Natural killer cell (primary cell): ENCODE measurements at regions not wholly inside any gene's neighbourhood (a gene's known extent, or its start where the extent isn't known, plus 50 kb on each side); places are given as distances from the start of the nearest gene placed in this dataset.
A peak's percentile ranks its signal among the peaks of the same experiment; 100 is the strongest.

Experiments used
- ATAC-seq, 3 donors: fragments of 150-1000 bp in 2 of 3; fragments of 200-7000 bp in 1 of 3; cut with Tn5 transposase; 1 replicate in 1 of 3; 2 replicates in 2 of 3; pipeline ENCODE4 v1.10.0; 2021; ENCODE audit warnings: mild to moderate bottlenecking in 2 of 3, moderate library complexity in 2 of 3
- DNase-seq, 2 donors: peaks; one replicate each; pipeline versions ENCODE4 v3.0.0 to v3.0.0-alpha.2; 2013 to 2021; ENCODE audit warnings: mixed read lengths in 1 of 2
- H3K27ac ChIP-seq: one replicate; pipeline ENCODE4 v1.5.1; 2013; ENCODE audit warnings: mild to moderate bottlenecking, low read length
- H3K27me3 ChIP-seq: one replicate; pipeline ENCODE4 v1.6.1; 2013; ENCODE audit warnings: low read length; ENCODE audit not compliant: control insufficient read depth, insufficient read depth
- H3K36me3 ChIP-seq: one replicate; pipeline ENCODE4 v1.6.1; 2013; ENCODE audit warnings: low read length; ENCODE audit not compliant: control insufficient read depth, insufficient read depth
- H3K4me1 ChIP-seq: one replicate; pipeline ENCODE4 v1.6.1; 2013; ENCODE audit warnings: low read length; ENCODE audit not compliant: control insufficient read depth, insufficient read depth
- H3K4me3 ChIP-seq: one replicate; pipeline ENCODE4 v1.5.1; 2013; ENCODE audit warnings: low read length
- H3K9me3 ChIP-seq: one replicate; pipeline ENCODE4 v1.6.1; 2013; ENCODE audit warnings: low read length; ENCODE audit not compliant: control insufficient read depth, insufficient read depth
- H3K27ac Mint-ChIP-seq, 2 donors: one replicate each; pipeline ENCODE4 v1.8.0; 2022; ENCODE audit warnings: mild to moderate bottlenecking in 2 of 2, mixed read lengths in 2 of 2, moderate library complexity in 1 of 2
- H3K27me3 Mint-ChIP-seq, 2 donors: one replicate each; pipeline ENCODE4 v1.8.0; 2022; ENCODE audit warnings: low read depth in 2 of 2, mixed read lengths in 2 of 2
- H3K36me3 Mint-ChIP-seq: one replicate; pipeline ENCODE4 v1.8.0; 2022; ENCODE audit warnings: mixed read lengths
- H3K4me1 Mint-ChIP-seq, 2 donors: one replicate each; pipeline ENCODE4 v1.8.0; 2022; ENCODE audit warnings: mixed read lengths in 2 of 2
- H3K4me3 Mint-ChIP-seq: one replicate; pipeline ENCODE4 v1.8.0; 2022; ENCODE audit warnings: mild to moderate bottlenecking, moderate library complexity, mixed read lengths
- H3K9me3 Mint-ChIP-seq, 2 donors: one replicate each; pipeline ENCODE4 v1.8.0; 2022; ENCODE audit warnings: mixed read lengths in 2 of 2
- WGBS: methylation state at CpG from one replicate; pipeline ENCODE4 v1.1.7; 2013; ENCODE audit warnings: missing lambda C conversion rate; ENCODE audit not compliant: insufficient coverage; 5-methylcytosine and 5-hydroxymethylcytosine counted together
- intact Hi-C: fragments of 100-400 bp; cut with micrococcal nuclease; formaldehyde crosslinking; loops from one replicate; pipeline ENCODE4 v1.14.2; 2022
- TF ChIP-seq, protein P1 (sequence below): fragments of 200-600 bp; IDR thresholded peaks from one replicate; pipeline ENCODE4 v1.8.0; 2022; ENCODE audit warnings: antibody characterized with exemption

DNA sequence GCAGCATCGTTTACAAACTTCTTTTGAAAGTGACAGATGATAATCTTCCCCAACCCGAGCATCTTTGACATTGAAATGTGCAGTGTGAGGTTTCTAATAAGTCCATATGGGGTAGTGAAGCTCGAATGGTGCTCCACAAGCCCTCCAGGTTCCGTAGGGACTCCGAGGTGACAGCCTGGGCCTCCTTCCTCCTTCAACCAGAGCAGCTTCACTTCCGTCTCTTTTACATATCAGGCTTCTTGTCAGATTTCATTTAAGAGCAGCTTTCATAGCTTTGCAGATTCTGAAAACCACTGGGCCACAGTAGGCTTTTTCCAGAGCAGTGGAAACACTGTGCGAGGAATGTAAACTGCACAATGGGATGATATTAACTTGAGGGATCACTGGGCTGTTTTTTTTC lies 103.6 kb upstream of the CPM start:
- DNase-seq = no peak
- Mint-ChIP-seq H3K4me3 (no peak overlapping the region), H3K36me3 (no peaks in the 10 kb centered on the region), H3K4me1 (no peaks in the 10 kb centered on the region), H3K27ac (no peak overlapping the region), H3K9me3 (no peaks in the 10 kb centered on the region), H3K27me3 (peaks cover 8 to 14% of the 10 kb centered on the region in 2 donors)
- no peak overlapping the region for H3K27ac ChIP-seq
- intact Hi-C loops = no loop called here
- H3K36me3 ChIP-seq = no peaks in the 10 kb centered on the region
- 84% methylated on average over 7 of the region's 7 CpGs for WGBS
- TF ChIP-seq, protein P1, sequence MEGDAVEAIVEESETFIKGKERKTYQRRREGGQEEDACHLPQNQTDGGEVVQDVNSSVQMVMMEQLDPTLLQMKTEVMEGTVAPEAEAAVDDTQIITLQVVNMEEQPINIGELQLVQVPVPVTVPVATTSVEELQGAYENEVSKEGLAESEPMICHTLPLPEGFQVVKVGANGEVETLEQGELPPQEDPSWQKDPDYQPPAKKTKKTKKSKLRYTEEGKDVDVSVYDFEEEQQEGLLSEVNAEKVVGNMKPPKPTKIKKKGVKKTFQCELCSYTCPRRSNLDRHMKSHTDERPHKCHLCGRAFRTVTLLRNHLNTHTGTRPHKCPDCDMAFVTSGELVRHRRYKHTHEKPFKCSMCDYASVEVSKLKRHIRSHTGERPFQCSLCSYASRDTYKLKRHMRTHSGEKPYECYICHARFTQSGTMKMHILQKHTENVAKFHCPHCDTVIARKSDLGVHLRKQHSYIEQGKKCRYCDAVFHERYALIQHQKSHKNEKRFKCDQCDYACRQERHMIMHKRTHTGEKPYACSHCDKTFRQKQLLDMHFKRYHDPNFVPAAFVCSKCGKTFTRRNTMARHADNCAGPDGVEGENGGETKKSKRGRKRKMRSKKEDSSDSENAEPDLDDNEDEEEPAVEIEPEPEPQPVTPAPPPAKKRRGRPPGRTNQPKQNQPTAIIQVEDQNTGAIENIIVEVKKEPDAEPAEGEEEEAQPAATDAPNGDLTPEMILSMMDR = no peak
- H3K4me1 ChIP-seq = no peaks in the 10 kb centered on the region
- no peaks in the 10 kb centered on the region for H3K9me3 ChIP-seq
- ATAC-seq = no peak
- no peak overlapping the region for H3K4me3 ChIP-seq
- no peaks in the 10 kb centered on the region for H3K27me3 ChIP-seq

DNA sequence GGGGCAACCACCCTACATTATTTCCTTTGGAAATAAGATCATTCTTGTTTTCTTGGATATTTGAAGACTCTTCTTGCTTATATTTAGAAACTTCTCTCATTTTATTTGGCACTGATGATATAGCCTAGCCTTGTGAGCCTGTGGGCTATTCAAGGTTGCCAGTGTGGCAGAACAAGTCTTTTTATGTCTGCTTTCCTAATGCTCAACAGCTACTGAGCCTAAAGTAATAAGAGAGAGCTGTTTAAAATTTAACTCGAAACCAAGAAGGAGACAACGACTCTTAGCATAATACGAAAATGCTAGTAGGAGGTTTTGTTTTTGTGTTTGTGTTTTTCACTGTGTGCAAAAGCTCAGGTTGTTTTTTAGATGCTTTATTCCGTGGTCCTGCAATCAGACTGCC lies 104.0 kb upstream of the CPM start:
- 94% methylated on average over 4 of the region's 4 CpGs for WGBS
- H3K27me3 ChIP-seq = no peaks in the 10 kb centered on the region

DNA sequence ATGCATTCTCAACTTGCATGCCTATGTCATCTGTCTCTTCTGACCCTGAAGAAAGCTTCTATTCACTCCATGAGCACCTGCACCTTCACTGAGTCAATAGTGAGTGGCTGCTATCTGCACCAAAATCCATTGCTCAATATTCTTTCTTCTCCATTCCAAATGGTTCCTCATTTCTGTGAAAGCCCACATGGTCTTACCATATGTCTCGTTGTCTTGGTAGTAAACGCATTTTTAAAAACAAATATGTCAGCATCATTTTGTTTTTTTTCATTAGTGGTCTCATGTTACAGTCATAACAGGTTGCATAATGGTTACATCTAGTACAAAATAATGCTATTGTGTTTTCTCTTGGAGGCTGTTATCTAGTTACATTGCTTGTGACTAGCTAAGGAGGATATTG lies 106.9 kb upstream of the CPM start:
- peaks cover 6 to 7% of the 10 kb centered on the region in 2 donors for H3K27me3 Mint-ChIP-seq
- no peaks in the 10 kb centered on the region for H3K36me3 ChIP-seq
- no peaks in the 10 kb centered on the region for H3K27me3 ChIP-seq
- H3K27ac Mint-ChIP-seq = peak overlapping the region in 1 of 2 donors; percentile 14
- WGBS = 66% methylated on average over 2 of the region's 2 CpGs
- no peak overlapping the region for H3K4me3 ChIP-seq
- DNase-seq = no peak
- no peaks in the 10 kb centered on the region for H3K4me1 Mint-ChIP-seq
- intact Hi-C loops = no loop called here
- no peaks in the 10 kb centered on the region for H3K9me3 ChIP-seq
- no peak overlapping the region for H3K4me3 Mint-ChIP-seq
- TF ChIP-seq, protein P1 = no peak
- no peaks in the 10 kb centered on the region for H3K4me1 ChIP-seq
- H3K9me3 Mint-ChIP-seq = no peaks in the 10 kb centered on the region
- no peak for ATAC-seq
- H3K27ac ChIP-seq = no peak overlapping the region
- H3K36me3 Mint-ChIP-seq = no peaks in the 10 kb centered on the region

More for the DNA sequence above, 104.0 kb upstream of the CPM start:
- Histone ChIP-seq H3K9me3 (no peaks in the 10 kb centered on the region), H3K4me1 (no peaks in the 10 kb centered on the region), H3K4me3 (no peak overlapping the region), H3K27ac (no peak overlapping the region), H3K36me3 (no peaks in the 10 kb centered on the region)
- ATAC-seq (no peak), DNase-seq (no peak)
- H3K4me1 Mint-ChIP-seq = no peaks in the 10 kb centered on the region
- H3K4me3 Mint-ChIP-seq = no peak overlapping the region
- H3K9me3 Mint-ChIP-seq = no peaks in the 10 kb centered on the region
- H3K27ac Mint-ChIP-seq = no peak overlapping the region
- intact Hi-C loops = no loop called here
- H3K36me3 Mint-ChIP-seq = no peaks in the 10 kb centered on the region
- peaks cover 8 to 14% of the 10 kb centered on the region in 2 donors for H3K27me3 Mint-ChIP-seq
- TF ChIP-seq, protein P1 = no peak

GRCh38 chr12:69042557-69042956 lies 109.6 kb upstream of the CPM start:
- Mint-ChIP-seq H3K4me3 (no peak overlapping the region), H3K4me1 (no peaks in the 10 kb centered on the region), H3K27me3 (peaks cover 6 to 7% of the 10 kb centered on the region in 2 donors), H3K9me3 (no peaks in the 10 kb centered on the region), H3K36me3 (no peaks in the 10 kb centered on the region), H3K27ac (no peak overlapping the region)
- intact Hi-C loops = no loop called here
- Histone ChIP-seq H3K36me3 (no peaks in the 10 kb centered on the region), H3K4me1 (no peaks in the 10 kb centered on the region), H3K4me3 (no peak overlapping the region), H3K27me3 (no peaks in the 10 kb centered on the region), H3K9me3 (no peaks in the 10 kb centered on the region), H3K27ac (no peak overlapping the region)
- TF ChIP-seq, protein P1 = no peak
- DNase-seq = no peak
- WGBS = 89% methylated on average over 5 of the region's 6 CpGs
- ATAC-seq = no peak
